ENCODE measurements at regions not wholly inside any gene's neighbourhood (a gene's known extent, or its start where the extent isn't known, plus 50 kb on each side); places are given as distances from the start of the nearest gene placed in this dataset.

DNA sequence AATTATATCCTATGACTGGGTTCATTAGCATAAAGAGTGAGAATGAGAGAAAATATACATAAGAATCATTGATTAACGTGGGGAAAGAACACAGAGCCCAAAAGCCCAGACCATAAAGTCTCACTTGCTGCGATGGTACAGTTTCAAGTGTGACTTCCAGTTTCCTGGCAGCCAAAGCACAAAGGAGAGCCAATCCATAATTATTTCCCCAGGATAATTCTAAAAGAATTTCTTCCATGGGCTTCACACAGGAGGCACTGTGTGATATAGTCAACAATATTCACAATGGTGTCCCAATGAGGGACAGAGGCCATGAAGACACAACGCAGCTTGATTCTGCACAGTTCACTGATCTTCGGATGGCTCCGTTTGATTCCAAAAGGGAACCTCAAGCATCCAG, 321.6 kb downstream of the PLPP3 start:
- TF ChIP-seq POLR2AphosphoS5 (IDR thresholded peaks at IDR 0.05; ENCODE audit: borderline replicate concordance, low read depth, low read length): no peak
- no peak for TF ChIP-seq EZH2 (IDR thresholded peaks at IDR 0.05)
- TF ChIP-seq FOXP2 (optimal IDR thresholded peaks at IDR 0.05; ENCODE audit: control extremely low read depth, extremely low read length, insufficient read depth): no peak
